C4-2B (cell line): ENCODE measurements at regions not wholly inside any gene's neighbourhood (a gene's known extent, or its start where the extent isn't known, plus 50 kb on each side); places are given as distances from the start of the nearest gene placed in this dataset.

ENCODE experiments used
- CTCF ChIP-seq: fragments of 450-650 bp; conservative IDR thresholded peaks from 2 replicates; pipeline ENCODE4 v1.5.1; 2017; ENCODE audit warnings: mild to moderate bottlenecking
- ZFX ChIP-seq: fragments of 450-650 bp; IDR thresholded peaks from 2 replicates; pipeline ENCODE4 v1.6.1; 2017

- TF ChIP-seq CTCF (no peak), ZFX (no peak)
Measured at GRCh38 chr3:194269610-194270145, 81.5 kb downstream of the CPN2 start.
